K562 (cell line): ENCODE measurements at regions not wholly inside any gene's neighbourhood (a gene's known extent, or its start where the extent isn't known, plus 50 kb on each side); places are given as distances from the start of the nearest gene placed in this dataset.

ENCODE experiments used
- ATAC-seq: fragments of 200-7000 bp; cut with Tn5 transposase; 3 replicates; pipeline ENCODE4 v1.9.1; 2020; ENCODE audit warnings: moderate library complexity
- BruUV-seq: library from RNA; stranded (reverse); fragments of 400-500 nt; replicated peaks from 2 replicates; lab custom pipeline; 2021; lab: Mats Ljungman, UMichigan
- CTCF ChIA-PET: fragments of 300-600 bp; formaldehyde crosslinking; extraction: SDS; loops from one replicate; lab custom pipeline; 2021; ENCODE audit warnings: low intra/inter-chr PET ratio; lab: Yijun Ruan, JAX
- POLR2A ChIA-PET: fragments of 300-600, 350-650 bp; sonication (Branson Sonifier 250); formaldehyde crosslinking; extraction: SDS; loops from one replicate; lab custom pipeline; 2021; ENCODE audit warnings: antibody characterized with exemption, inconsistent platforms; lab: Yijun Ruan, JAX
- DNase-seq, 4 experiments: peaks; one replicate each; pipeline versions ENCODE4 v3.0.0 to v3.0.0-alpha.2; 2011 to 2018; ENCODE audit warnings: low spot score in 3 of 4, mixed read lengths in 3 of 4; ENCODE audit errors: extremely low read depth in 1 of 4
- FAIRE-seq: peaks from 2 replicates; lab custom pipeline; 2011; peaks lifted over from hg19 to GRCh38; lab: Jason Lieb, UNC
- H2AFZ ChIP-seq: 2 replicates; pipeline ENCODE4 v1.6.0; 2011; ENCODE audit warnings: low read depth, low read length, control low read depth, inconsistent platforms
- H3K27ac ChIP-seq: fragments of 200-600 bp; 3 replicates; pipeline ENCODE4 v1.8.0; 2011; ENCODE audit warnings: low read depth, mild to moderate bottlenecking, control low read depth, inconsistent platforms, low read length, moderate library complexity, mixed read lengths; ENCODE audit errors: extremely low read depth
- H3K27me3 ChIP-seq, 2 experiments: fragments of 300-600 bp in 1 of 2; 2 replicates in 1 of 2; 3 replicates in 1 of 2; pipeline versions ENCODE4 v1.6.0 to v1.8.0; 2011; ENCODE audit warnings: inconsistent platforms in 2 of 2, low read length in 2 of 2, mild to moderate bottlenecking in 1 of 2, mixed read lengths in 1 of 2, moderate library complexity in 1 of 2; ENCODE audit not compliant: control insufficient read depth in 2 of 2, insufficient read depth in 2 of 2
- H3K36me3 ChIP-seq: fragments of 300-600 bp; 3 replicates; pipeline ENCODE4 v1.8.0; 2011; ENCODE audit warnings: mild to moderate bottlenecking, low read length, inconsistent platforms; ENCODE audit not compliant: control insufficient read depth, insufficient read depth
- H3K4me1 ChIP-seq, 2 experiments: fragments of 200-600 bp in 1 of 2; replicated peaks in 1 of 2; 2 replicates in 1 of 2; 3 replicates in 1 of 2; pipeline versions ENCODE4 v1.5.1 to v1.8.0; 2011; ENCODE audit warnings: inconsistent platforms in 2 of 2, low read length in 2 of 2, mild to moderate bottlenecking in 1 of 2, mixed read lengths in 1 of 2, moderate library complexity in 1 of 2; ENCODE audit not compliant: control insufficient read depth in 2 of 2, insufficient read depth in 2 of 2
- H3K4me2 ChIP-seq: 2 replicates; pipeline ENCODE4 v1.6.1; 2011; ENCODE audit warnings: low read length, control low read depth, inconsistent platforms, mixed read lengths; ENCODE audit not compliant: insufficient read depth
- H3K4me3 ChIP-seq: fragments of 200-600 bp; sonication (generic), shearing (Covaris generic); 2 replicates; pipeline ENCODE4 v1.5.1; 2016; ENCODE audit warnings: control low read depth, inconsistent platforms
- H3K79me2 ChIP-seq: fragments of 200-600 bp; 3 replicates; pipeline ENCODE4 v1.8.0; 2011; ENCODE audit warnings: low read length, inconsistent platforms; ENCODE audit not compliant: control insufficient read depth, insufficient read depth
- H3K9ac ChIP-seq, 2 experiments: 2 replicates each; pipeline versions ENCODE4 v1.6.0 to v1.6.1; 2011; ENCODE audit warnings: low read depth in 2 of 2, low read length in 2 of 2, control low read depth in 1 of 2, inconsistent platforms in 1 of 2, mild to moderate bottlenecking in 1 of 2, mixed read lengths in 1 of 2; ENCODE audit not compliant: insufficient read depth in 1 of 2
- H3K9me1 ChIP-seq: one replicate; pipeline ENCODE4 v1.6.0; 2011; ENCODE audit warnings: inconsistent platforms, mild to moderate bottlenecking, low read length, moderate library complexity; ENCODE audit not compliant: control insufficient read depth, insufficient read depth
- H3K9me3 ChIP-seq: replicated peaks from 2 replicates; pipeline ENCODE4 v1.5.1; 2011; ENCODE audit warnings: low read depth, low read length, inconsistent platforms; ENCODE audit not compliant: control insufficient read depth, insufficient read depth
- H4K20me1 ChIP-seq: replicated peaks from 2 replicates; pipeline ENCODE4 v1.6.1; 2011; ENCODE audit warnings: low read length, inconsistent platforms, mixed read lengths; ENCODE audit not compliant: control insufficient read depth, insufficient read depth
- CTCF ChIP-seq, 3 experiments: IDR thresholded peaks in 2 of 3; conservative IDR thresholded peaks in 1 of 3; 2 replicates each; pipeline ENCODE4 v1.5.1; 2011 to 2012; ENCODE audit warnings: low read length in 3 of 3, mild to moderate bottlenecking in 3 of 3, control low read depth in 2 of 3, improper control_type of control experiment in 1 of 3, inconsistent platforms in 1 of 3, low read depth in 1 of 3, mixed read lengths in 1 of 3, moderate library complexity in 1 of 3; ENCODE audit not compliant: insufficient read depth in 2 of 3
- FOXA1 ChIP-seq: fragments of 450-650 bp; IDR thresholded peaks from 2 replicates; pipeline ENCODE4 v1.6.1; 2016; ENCODE audit warnings: mild to moderate bottlenecking, borderline replicate concordance
- GATA2 ChIP-seq: sonication (generic); formaldehyde crosslinking; IDR thresholded peaks from 2 replicates; pipeline ENCODE4 v1.4.0; 2020; ENCODE audit warnings: mild to moderate bottlenecking, missing genetic modification reagents
- HES1 ChIP-seq: fragments of 450-650 bp; IDR thresholded peaks from 2 replicates; pipeline ENCODE4 v1.6.1; 2016; ENCODE audit warnings: low read depth, mild to moderate bottlenecking, moderate library complexity
- L3MBTL2 ChIP-seq: fragments of 450-650 bp; IDR thresholded peaks from 2 replicates; pipeline ENCODE4 v1.6.1; 2016; ENCODE audit warnings: mild to moderate bottlenecking, moderate library complexity
- NCOA2 ChIP-seq, 2 experiments: fragments of 450-650 bp; IDR thresholded peaks; 2 replicates each; pipeline ENCODE4 v1.6.1; 2018; ENCODE audit warnings: mild to moderate bottlenecking in 2 of 2, moderate library complexity in 1 of 2; ENCODE audit not compliant: partially characterized antibody in 2 of 2
- NFRKB ChIP-seq: fragments of 450-650 bp; IDR thresholded peaks from 2 replicates; pipeline ENCODE4 v1.6.1; 2016; ENCODE audit warnings: low read depth
- PYGO2 ChIP-seq: fragments of 450-650 bp; IDR thresholded peaks from 2 replicates; pipeline ENCODE4 v1.6.1; 2016; ENCODE audit warnings: mild to moderate bottlenecking, missing genetic modification characterization, moderate library complexity, missing compliant biosample characterization
- RHOXF2B ChIP-seq: fragments of 250-450 bp; sonication (Bioruptor Pico); conservative IDR thresholded peaks from 2 replicates; pipeline ENCODE4 v1.5.1; 2021
- SOX6 ChIP-seq: fragments of 450-650 bp; IDR thresholded peaks from 2 replicates; pipeline ENCODE4 v1.6.1; 2014; ENCODE audit warnings: mild to moderate bottlenecking
- TBP ChIP-seq: optimal IDR thresholded peaks from 2 replicates; pipeline ENCODE3; 2011; ENCODE audit warnings: low read depth, low read length, improper control_type of control experiment
- TFAM ChIP-seq: fragments of 250-450 bp; sonication (Bioruptor Pico); conservative IDR thresholded peaks from 2 replicates; pipeline ENCODE4 v1.5.0; 2021; ENCODE audit warnings: mild to moderate bottlenecking, moderate library complexity
- ZBTB33 ChIP-seq: sonication (generic); formaldehyde crosslinking; IDR thresholded peaks from 2 replicates; pipeline ENCODE4 v1.8.1; 2023; ENCODE audit warnings: mild to moderate bottlenecking, missing genetic modification reagents
- ZC3H11A ChIP-seq: IDR thresholded peaks from 2 replicates; pipeline ENCODE4 v1.6.1; 2012; ENCODE audit warnings: low read depth, low read length, improper control_type of control experiment
- ZNF449 ChIP-seq: fragments of 250-450 bp; sonication (Bioruptor Pico); IDR thresholded peaks from 2 replicates; pipeline ENCODE4 v1.8.0; 2022; ENCODE audit warnings: moderate library complexity, mild to moderate bottlenecking, inconsistent platforms
- ZSCAN32 ChIP-seq: fragments of 450-650 bp; formaldehyde crosslinking; IDR thresholded peaks from 2 replicates; pipeline ENCODE4 v1.4.0; 2020; ENCODE audit warnings: mild to moderate bottlenecking, moderate library complexity
- WGBS: fragments of 100-300 bp; shearing (Covaris generic); methylation state at CpG from one replicate; pipeline ENCODE4 v1.1.6; 2016; ENCODE audit warnings: low coverage, mixed read lengths; ENCODE audit not compliant: insufficient coverage; ENCODE audit errors: missing lambda C conversion rate; 5-methylcytosine and 5-hydroxymethylcytosine counted together
- in situ Hi-C: fragments of 300-500 bp; cut with MboI; formaldehyde crosslinking; loops from 4 replicates; pipeline ENCODE4 v1.15.0; 2018; ENCODE audit warnings: inconsistent platforms, mixed read lengths
- intact Hi-C: fragments of 100-400 bp; cut with micrococcal nuclease; formaldehyde crosslinking; loops from 2 replicates; pipeline ENCODE4 v1.14.2; 2022

- TF ChIP-seq CTCF (IDR thresholded peaks at IDR 0.05 in 2 of 3, conservative IDR thresholded peaks at IDR 0.05 in 1 of 3; ENCODE audit: insufficient read depth in 2 of 3, low read depth in 1 of 3, low read length in 3 of 3): peak; percentile 26 to 59 (median 46); a peak in 5 of 6 replicates
- TF ChIP-seq PYGO2 (tag): no peak
- no peak for TF ChIP-seq HES1
- no peak for TF ChIP-seq GATA2 (CRISPR knock-in tag)
- TF ChIP-seq NFRKB: no peak
- no peak for TF ChIP-seq NCOA2 (IDR thresholded peaks at IDR 0.05; ENCODE audit: partially characterized antibody in 2 of 2)
- TF ChIP-seq TBP: no peak
Observed at GRCh38 chr7:17640730-17641377, 299.4 kb downstream of the SNX13 start (continued).

- Histone ChIP-seq H3K4me2 (no peak overlapping the region), H3K4me3 (no peak overlapping the region), H4K20me1 (no peaks in the 10 kb centered on the region), H3K9ac (no peak overlapping the region), H3K27me3 (no peaks in the 10 kb centered on the region), H3K9me3 (0 out of 2 replicates have a peak, but pooled peaks cover 2% of the 10 kb centered on the region), H3K79me2 (no peaks in the 10 kb centered on the region), H3K27ac (no peak overlapping the region), H3K4me1 (no peaks in the 10 kb centered on the region), H3K36me3 (no peaks in the 10 kb centered on the region), H2AFZ (no peak overlapping the region), H3K9me1 (no peaks in the 10 kb centered on the region)
- ChIA-PET POLR2A (no interaction called here), CTCF (no interaction called here)
- ATAC-seq (no peak), DNase-seq (no peak), FAIRE-seq (no peak)
- 0% methylated on average over 1 of the region's 1 CpG for WGBS
- BruUV-seq: no TSS peak
- in situ Hi-C loops (no loop called here), intact Hi-C loops (no loop called here)
- no peak for TF ChIP-seq TFAM (CRISPR knock-in tag)
- no peak for TF ChIP-seq L3MBTL2
- TF ChIP-seq FOXA1: no peak
- TF ChIP-seq RHOXF2B (CRISPR knock-in tag): no peak
- no peak for TF ChIP-seq ZSCAN32 (CRISPR knock-in tag)
- TF ChIP-seq ZNF449: no peak
- TF ChIP-seq SOX6: no peak
- TF ChIP-seq ZC3H11A: no peak
- no peak for TF ChIP-seq ZBTB33 (CRISPR knock-in tag)
Observed at GRCh38 chr7:17645500-17645899, 294.8 kb downstream of the SNX13 start.
